ENCODE measurements at regions not wholly inside any gene's neighbourhood (a gene's known extent, or its start where the extent isn't known, plus 50 kb on each side); places are given as distances from the start of the nearest gene placed in this dataset.

- Histone ChIP-seq H3K27ac (no peak overlapping the region), H3K4me2 (no peak overlapping the region), H3K27me3 (no peaks in the 10 kb centered on the region), H3K79me2 (no peaks in the 10 kb centered on the region), H4K20me1 (ENCODE audit: insufficient read depth, poor library complexity, severe bottlenecking) (no peaks in the 10 kb centered on the region), H2AFZ (no peak overlapping the region), H3K4me1 (ENCODE audit: insufficient read depth) (no peaks in the 10 kb centered on the region), H3K9me2 (replicated peaks; ENCODE audit: insufficient read depth) (no peaks in the 10 kb centered on the region), H3K36me3 (replicated peaks; ENCODE audit: insufficient read depth, low read depth) (no peaks in the 10 kb centered on the region), H3K4me3 (no peak overlapping the region), H3K9me3 (ENCODE audit: low read depth) (peaks cover 9% of the 10 kb centered on the region)
- TF ChIP-seq CTCF (IDR thresholded peaks at IDR 0.05; ENCODE audit: poor library complexity): no peak
- no peak for TF ChIP-seq EZH2 (IDR thresholded peaks at IDR 0.05; ENCODE audit: borderline replicate concordance)
- no peak for TF ChIP-seq EZH2phosphoT487 (IDR thresholded peaks at IDR 0.05; ENCODE audit: low read depth, severe bottlenecking, unreplicated experiment)
- no peak for DNase-seq (ENCODE audit: low spot score)
These were observed 364.8 kb upstream of the EMCN start for GRCh38 chr4:100882661-100883060.

GRCh38 chr4:100881283-100881682 lies 363.5 kb upstream of the EMCN start:
- WGBS (ENCODE audit: low lambda C conversion rate, missing lambda C conversion rate): 85% methylated on average over 1 of the region's 1 CpG
- no peak overlapping the region for H3K27ac ChIP-seq
- no peaks in the 10 kb centered on the region for H3K79me2 ChIP-seq
- no peaks in the 10 kb centered on the region for H3K4me1 ChIP-seq (ENCODE audit: insufficient read depth)
- no peak for DNase-seq (ENCODE audit: low spot score)
- no peaks in the 10 kb centered on the region for H3K9me2 ChIP-seq (replicated peaks; ENCODE audit: insufficient read depth)
- H3K27me3 ChIP-seq: no peaks in the 10 kb centered on the region
- H4K20me1 ChIP-seq (ENCODE audit: insufficient read depth, poor library complexity, severe bottlenecking): no peaks in the 10 kb centered on the region
- no peak overlapping the region for H2AFZ ChIP-seq
- no peak overlapping the region for H3K4me3 ChIP-seq
- no peak overlapping the region for H3K4me2 ChIP-seq
- H3K36me3 ChIP-seq (replicated peaks; ENCODE audit: insufficient read depth, low read depth): no peaks in the 10 kb centered on the region
- H3K9me3 ChIP-seq (ENCODE audit: low read depth): peaks cover 9% of the 10 kb centered on the region
- TF ChIP-seq EZH2phosphoT487 (IDR thresholded peaks at IDR 0.05; ENCODE audit: low read depth, severe bottlenecking, unreplicated experiment): no peak
- no peak for TF ChIP-seq CTCF (IDR thresholded peaks at IDR 0.05; ENCODE audit: poor library complexity)
- TF ChIP-seq EZH2 (IDR thresholded peaks at IDR 0.05; ENCODE audit: borderline replicate concordance): no peak

- H3K79me2 ChIP-seq: no peaks in the 10 kb centered on the region
- no peaks in the 10 kb centered on the region for H3K4me1 ChIP-seq (ENCODE audit: insufficient read depth)
- no peak overlapping the region for H3K27ac ChIP-seq
- no peak for TF ChIP-seq EZH2phosphoT487 (IDR thresholded peaks at IDR 0.05; ENCODE audit: low read depth, severe bottlenecking, unreplicated experiment)
- TF ChIP-seq EZH2 (IDR thresholded peaks at IDR 0.05; ENCODE audit: borderline replicate concordance): no peak
- peaks cover 5% of the 10 kb centered on the region for H3K9me3 ChIP-seq (ENCODE audit: low read depth)
- no peaks in the 10 kb centered on the region for H3K36me3 ChIP-seq (replicated peaks; ENCODE audit: insufficient read depth, low read depth)
- 82% methylated on average over 1 of the region's 1 CpG for WGBS (ENCODE audit: low lambda C conversion rate, missing lambda C conversion rate)
- no peak for DNase-seq (ENCODE audit: low spot score)
- no peak overlapping the region for H2AFZ ChIP-seq
- H4K20me1 ChIP-seq (ENCODE audit: insufficient read depth, poor library complexity, severe bottlenecking): no peaks in the 10 kb centered on the region
- no peaks in the 10 kb centered on the region for H3K9me2 ChIP-seq (replicated peaks; ENCODE audit: insufficient read depth)
- no peaks in the 10 kb centered on the region for H3K27me3 ChIP-seq
- no peak overlapping the region for H3K4me3 ChIP-seq
- H3K4me2 ChIP-seq: no peak overlapping the region
These were observed 362.2 kb upstream of the EMCN start for GRCh38 chr4:100880011-100880410.

DNA sequence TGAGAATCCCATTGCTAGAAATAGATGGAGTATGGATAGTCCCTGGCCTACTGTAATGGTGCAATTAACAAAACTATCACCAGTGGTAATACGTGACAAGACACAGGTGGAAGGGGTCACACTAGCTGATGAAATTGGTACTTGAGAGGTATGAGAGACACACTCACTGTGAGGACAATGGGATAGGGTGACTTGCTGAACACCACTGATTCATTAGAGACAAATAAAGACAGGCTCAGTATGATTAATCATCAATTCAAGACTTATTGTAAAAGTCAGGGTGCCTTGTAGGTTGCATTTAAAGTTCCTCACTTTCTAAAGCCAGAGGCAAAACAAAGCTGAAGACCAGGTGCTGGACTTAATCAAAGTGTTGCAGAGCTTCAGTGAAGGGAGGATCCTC lies 361.6 kb upstream of the EMCN start:
- no peak for TF ChIP-seq EZH2 (IDR thresholded peaks at IDR 0.05; ENCODE audit: borderline replicate concordance)
- TF ChIP-seq EZH2phosphoT487 (IDR thresholded peaks at IDR 0.05; ENCODE audit: low read depth, severe bottlenecking, unreplicated experiment): no peak
- TF ChIP-seq CTCF (IDR thresholded peaks at IDR 0.05; ENCODE audit: poor library complexity): no peak
- no peak for DNase-seq (ENCODE audit: low spot score)
- Histone ChIP-seq H3K27me3 (no peaks in the 10 kb centered on the region), H3K79me2 (no peaks in the 10 kb centered on the region), H3K9me2 (replicated peaks; ENCODE audit: insufficient read depth) (no peaks in the 10 kb centered on the region), H4K20me1 (ENCODE audit: insufficient read depth, poor library complexity, severe bottlenecking) (no peaks in the 10 kb centered on the region), H3K4me1 (ENCODE audit: insufficient read depth) (no peaks in the 10 kb centered on the region), H3K9me3 (ENCODE audit: low read depth) (no peaks in the 10 kb centered on the region), H3K36me3 (replicated peaks; ENCODE audit: insufficient read depth, low read depth) (no peaks in the 10 kb centered on the region), H3K27ac (no peak overlapping the region), H2AFZ (no peak overlapping the region), H3K4me3 (no peak overlapping the region), H3K4me2 (no peak overlapping the region)
- 85% methylated on average over 1 of the region's 1 CpG for WGBS (ENCODE audit: low lambda C conversion rate, missing lambda C conversion rate)
